Endodermal cell (in vitro differentiated cells): ENCODE measurements at regions not wholly inside any gene's neighbourhood (a gene's known extent, or its start where the extent isn't known, plus 50 kb on each side); places are given as distances from the start of the nearest gene placed in this dataset.
A peak's percentile ranks its signal among the peaks of the same experiment; 100 is the strongest.
"Not testable (repeated sequence)": the region's sequence is repeated elsewhere in the genome, so short reads cannot be mapped to it uniquely, and the experiment has no call there.

Source experiments
- DNase-seq: peaks from one replicate; pipeline ENCODE4 v3.0.0-alpha.2; 2017
- H3K27ac ChIP-seq: 2 replicates; pipeline ENCODE4 v1.5.1; 2013; ENCODE audit warnings: mild to moderate bottlenecking, low read depth, low read length, moderate library complexity
- H3K27me3 ChIP-seq: 2 replicates; pipeline ENCODE4 v1.6.1; 2013; ENCODE audit warnings: mild to moderate bottlenecking, low read length, moderate library complexity; ENCODE audit not compliant: insufficient read depth, control insufficient read depth, poor library complexity, severe bottlenecking
- H3K36me3 ChIP-seq: 2 replicates; pipeline ENCODE4 v1.7.0; 2013; ENCODE audit warnings: mild to moderate bottlenecking, low read length, moderate library complexity; ENCODE audit not compliant: control insufficient read depth, insufficient read depth
- H3K4me1 ChIP-seq: one replicate; pipeline ENCODE4 v1.7.0; 2013; ENCODE audit warnings: low read length; ENCODE audit not compliant: control insufficient read depth, insufficient read depth
- H3K4me3 ChIP-seq: 2 replicates; pipeline ENCODE4 v1.5.1; 2013; ENCODE audit warnings: mild to moderate bottlenecking, low read length, moderate library complexity
- H3K9ac ChIP-seq: 2 replicates; pipeline ENCODE4 v1.6.1; 2013; ENCODE audit warnings: mild to moderate bottlenecking, low read length, moderate library complexity; ENCODE audit not compliant: poor library complexity, severe bottlenecking; ENCODE audit errors: extremely low read depth
- H3K9me3 ChIP-seq: 2 replicates; pipeline ENCODE4 v1.6.1; 2013; ENCODE audit warnings: mild to moderate bottlenecking, low read length, moderate library complexity; ENCODE audit not compliant: control insufficient read depth
- H3K27ac Mint-ChIP-seq: 2 replicates; pipeline ENCODE4 v1.8.0; 2020; ENCODE audit warnings: mixed read lengths
- H3K27me3 Mint-ChIP-seq: 2 replicates; pipeline ENCODE4 v1.8.0; 2021; ENCODE audit warnings: mild to moderate bottlenecking, mixed read lengths; ENCODE audit not compliant: insufficient read depth
- H3K36me3 Mint-ChIP-seq: 2 replicates; pipeline ENCODE4 v1.8.0; 2020; ENCODE audit warnings: low read depth, mixed read lengths
- H3K4me1 Mint-ChIP-seq: 2 replicates; pipeline ENCODE4 v1.8.0; 2020; ENCODE audit warnings: mixed read lengths
- H3K4me3 Mint-ChIP-seq: 2 replicates; pipeline ENCODE4 v1.8.0; 2020; ENCODE audit warnings: mild to moderate bottlenecking, moderate library complexity, mixed read lengths
- H3K9me3 Mint-ChIP-seq: 2 replicates; pipeline ENCODE4 v1.8.0; 2020; ENCODE audit warnings: mild to moderate bottlenecking, mixed read lengths
- WGBS, 2 experiments: methylation state at CpG; one replicate each; pipeline versions ENCODE4 v1.1.5 to v1.1.7; 2013; ENCODE audit warnings: missing lambda C conversion rate in 2 of 2, mixed read lengths in 1 of 2; ENCODE audit not compliant: insufficient coverage in 1 of 2, insufficient read length in 1 of 2; 5-methylcytosine and 5-hydroxymethylcytosine counted together
- TF ChIP-seq, protein P1 (sequence below): fragments of 200-600 bp; sonication (generic); conservative IDR thresholded peaks from 2 replicates; pipeline ENCODE4 v1.5.0; 2021; ENCODE audit warnings: antibody characterized with exemption, mild to moderate bottlenecking

GRCh38 chrX:75603833-75604232, 81.0 kb upstream of the ZDHHC15 start:
- H3K36me3 Mint-ChIP-seq = no peaks in the 10 kb centered on the region
- no peak for DNase-seq
- H3K27ac Mint-ChIP-seq = no peak overlapping the region

DNA sequence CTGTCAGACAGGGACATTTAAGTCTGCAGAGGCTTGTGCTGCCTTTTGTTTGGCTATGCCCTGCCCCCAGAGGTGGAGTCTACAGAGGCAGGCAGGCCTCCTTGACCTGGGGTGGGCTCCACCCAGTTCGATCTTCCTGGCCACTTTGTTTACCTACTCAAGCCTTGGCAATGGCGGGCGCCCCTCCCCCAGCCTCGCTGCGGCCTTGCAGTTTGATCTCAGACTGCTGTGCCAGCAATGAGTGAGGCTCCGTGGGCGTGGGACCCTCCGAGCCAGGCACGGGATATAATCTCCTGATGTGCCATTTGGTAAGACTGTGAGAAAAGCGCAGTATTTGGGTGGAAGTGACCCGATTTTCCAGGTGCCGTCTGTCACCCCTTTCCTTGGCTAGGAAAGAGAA, 79.2 kb upstream of the ZDHHC15 start:
- H3K9me3 ChIP-seq, H3K4me3 ChIP-seq, H3K4me3 Mint-ChIP-seq, H3K4me1 ChIP-seq, H3K36me3 Mint-ChIP-seq, H3K4me1 Mint-ChIP-seq, DNase-seq, H3K27ac Mint-ChIP-seq, H3K27ac ChIP-seq, H3K36me3 ChIP-seq, H3K27me3 ChIP-seq, H3K9ac ChIP-seq, H3K27me3 Mint-ChIP-seq: not testable (repeated sequence)
- 91 to 96% methylated on average over 4 to 12 of the region's 12 CpGs for WGBS, 2 experiments
- peaks cover 66% of the 10 kb centered on the region for H3K9me3 Mint-ChIP-seq

More at GRCh38 chrX:75603833-75604232, 81.0 kb upstream of the ZDHHC15 start:
- Histone ChIP-seq H3K9ac (no peak overlapping the region), H3K4me3 (no peak overlapping the region), H3K9me3 (peaks cover 8% of the 10 kb centered on the region), H3K27ac (no peak overlapping the region), H3K27me3 (no peaks in the 10 kb centered on the region), H3K4me1 (no peaks in the 10 kb centered on the region), H3K36me3 (no peaks in the 10 kb centered on the region)
- H3K4me3 Mint-ChIP-seq = no peak overlapping the region
- peaks cover 59% of the 10 kb centered on the region for H3K9me3 Mint-ChIP-seq
- H3K4me1 Mint-ChIP-seq = no peaks in the 10 kb centered on the region
- TF ChIP-seq, protein P1, sequence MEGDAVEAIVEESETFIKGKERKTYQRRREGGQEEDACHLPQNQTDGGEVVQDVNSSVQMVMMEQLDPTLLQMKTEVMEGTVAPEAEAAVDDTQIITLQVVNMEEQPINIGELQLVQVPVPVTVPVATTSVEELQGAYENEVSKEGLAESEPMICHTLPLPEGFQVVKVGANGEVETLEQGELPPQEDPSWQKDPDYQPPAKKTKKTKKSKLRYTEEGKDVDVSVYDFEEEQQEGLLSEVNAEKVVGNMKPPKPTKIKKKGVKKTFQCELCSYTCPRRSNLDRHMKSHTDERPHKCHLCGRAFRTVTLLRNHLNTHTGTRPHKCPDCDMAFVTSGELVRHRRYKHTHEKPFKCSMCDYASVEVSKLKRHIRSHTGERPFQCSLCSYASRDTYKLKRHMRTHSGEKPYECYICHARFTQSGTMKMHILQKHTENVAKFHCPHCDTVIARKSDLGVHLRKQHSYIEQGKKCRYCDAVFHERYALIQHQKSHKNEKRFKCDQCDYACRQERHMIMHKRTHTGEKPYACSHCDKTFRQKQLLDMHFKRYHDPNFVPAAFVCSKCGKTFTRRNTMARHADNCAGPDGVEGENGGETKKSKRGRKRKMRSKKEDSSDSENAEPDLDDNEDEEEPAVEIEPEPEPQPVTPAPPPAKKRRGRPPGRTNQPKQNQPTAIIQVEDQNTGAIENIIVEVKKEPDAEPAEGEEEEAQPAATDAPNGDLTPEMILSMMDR = peak; percentile 79
- H3K27me3 Mint-ChIP-seq = no peaks in the 10 kb centered on the region

GRCh38 chrX:75596178-75596577, 73.3 kb upstream of the ZDHHC15 start:
- Histone ChIP-seq H3K9ac (no peak overlapping the region), H3K4me3 (no peak overlapping the region), H3K27me3 (no peaks in the 10 kb centered on the region), H3K36me3 (no peaks in the 10 kb centered on the region), H3K4me1 (no peaks in the 10 kb centered on the region), H3K27ac (no peak overlapping the region), H3K9me3 (no peaks in the 10 kb centered on the region)
- no peaks in the 10 kb centered on the region for H3K4me1 Mint-ChIP-seq
- no peaks in the 10 kb centered on the region for H3K27me3 Mint-ChIP-seq
- WGBS, 2 experiments = 100% methylated on average over 1 of the region's 2 CpGs
- peaks cover 61% of the 10 kb centered on the region for H3K9me3 Mint-ChIP-seq
- TF ChIP-seq, protein P1 = no peak
- no peak for DNase-seq
- no peak overlapping the region for H3K27ac Mint-ChIP-seq
- H3K4me3 Mint-ChIP-seq = no peak overlapping the region
- H3K36me3 Mint-ChIP-seq = no peaks in the 10 kb centered on the region

GRCh38 chrX:75593186-75593585, 70.3 kb upstream of the ZDHHC15 start:
- not testable (repeated sequence) for H3K36me3 Mint-ChIP-seq, H3K9ac ChIP-seq, H3K27me3 ChIP-seq, H3K27ac ChIP-seq, H3K36me3 ChIP-seq, H3K4me3 Mint-ChIP-seq, H3K27me3 Mint-ChIP-seq, DNase-seq, H3K9me3 ChIP-seq, H3K4me1 Mint-ChIP-seq, H3K27ac Mint-ChIP-seq, H3K4me1 ChIP-seq, H3K4me3 ChIP-seq
- WGBS, 2 experiments = 94 to 100% methylated on average over 1 to 7 of the region's 7 CpGs
- H3K9me3 Mint-ChIP-seq = peaks cover 53% of the 10 kb centered on the region
